ENCODE measurements at regions not wholly inside any gene's neighbourhood (a gene's known extent, or its start where the extent isn't known, plus 50 kb on each side); places are given as distances from the start of the nearest gene placed in this dataset.

DNA sequence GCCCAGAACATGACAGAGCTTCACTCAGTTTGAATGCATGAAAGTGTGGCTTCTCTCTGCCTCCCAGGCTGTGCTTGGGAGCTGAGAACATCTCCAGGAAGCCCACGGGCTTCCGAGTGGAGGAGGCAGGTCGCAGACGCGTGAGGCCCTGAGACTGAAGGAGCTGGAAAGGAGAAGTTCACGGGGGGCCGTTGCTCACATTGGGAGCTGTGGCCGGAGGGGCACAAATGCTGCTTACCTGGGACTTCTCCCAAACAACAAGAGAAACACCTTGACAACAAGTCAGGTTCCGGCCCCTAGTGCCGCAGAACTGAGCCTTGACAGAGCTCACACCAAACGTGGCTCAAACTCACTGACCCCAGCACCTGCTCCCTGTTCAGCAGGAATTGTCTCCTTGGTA, 207.0 kb downstream of the BRD1 start:
- no peak for DNase-seq

DNA sequence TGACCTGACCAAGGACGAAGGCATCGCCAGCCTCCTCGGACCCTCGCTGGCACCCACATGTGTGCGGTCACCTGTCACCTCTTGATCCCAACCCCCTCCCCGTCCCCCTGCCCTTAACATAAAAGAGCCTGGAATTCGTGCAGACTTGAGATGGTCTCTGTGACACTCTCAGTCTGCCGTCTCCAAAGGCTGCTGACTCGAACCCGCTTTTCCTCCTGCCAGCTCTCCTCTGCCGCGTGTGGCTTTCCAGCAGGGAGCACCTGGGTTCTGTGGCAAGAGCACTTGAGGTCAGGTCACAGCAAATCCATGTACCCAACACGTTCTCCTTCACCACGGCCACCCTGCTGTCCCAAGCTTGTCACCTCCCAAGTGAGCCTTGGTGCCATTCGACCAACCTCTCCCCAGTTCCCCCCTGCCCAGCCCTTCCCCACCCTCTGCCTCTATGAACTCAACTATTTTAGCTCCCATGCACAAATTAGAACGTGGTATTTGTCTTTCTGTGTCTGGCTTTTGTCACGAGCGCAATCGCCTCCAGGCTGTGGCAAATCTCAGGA, 207.6 kb downstream of the BRD1 start:
- no peak for DNase-seq

DNA sequence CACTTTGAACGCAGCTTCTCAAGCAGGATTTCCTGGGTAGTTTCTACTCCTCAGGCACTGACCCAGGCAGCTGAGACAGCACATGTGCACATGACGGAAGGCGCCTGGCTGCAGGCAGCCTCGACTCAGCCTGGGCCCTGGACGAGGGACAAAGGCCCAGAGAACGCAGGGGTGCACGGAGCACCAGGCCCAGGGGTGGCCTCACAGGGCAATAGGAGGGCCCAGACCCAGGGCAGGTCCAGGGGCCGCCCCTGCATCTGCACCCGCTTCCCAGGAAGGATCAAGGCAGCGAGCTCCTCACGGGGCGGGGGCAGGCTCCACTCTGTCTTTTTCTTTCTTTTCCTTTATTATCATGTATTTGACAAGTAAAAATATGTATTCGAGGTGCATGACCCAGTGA, 208.4 kb downstream of the BRD1 start:
- DNase-seq = no peak

DNA sequence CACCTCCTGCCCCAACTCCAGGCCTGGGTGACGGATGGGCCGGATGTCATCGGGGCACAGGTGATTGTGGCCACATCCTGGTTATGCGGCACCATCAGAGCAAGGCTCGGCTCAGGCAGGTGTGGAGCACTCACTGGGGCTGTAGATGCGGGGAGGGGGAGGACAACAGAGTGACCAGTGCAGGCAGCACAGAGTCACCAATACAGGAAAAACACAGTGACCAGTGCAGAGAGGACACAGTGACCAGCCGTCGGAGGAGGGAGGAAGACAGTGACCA, 209.1 kb downstream of the BRD1 start:
- DNase-seq = no peak

DNA sequence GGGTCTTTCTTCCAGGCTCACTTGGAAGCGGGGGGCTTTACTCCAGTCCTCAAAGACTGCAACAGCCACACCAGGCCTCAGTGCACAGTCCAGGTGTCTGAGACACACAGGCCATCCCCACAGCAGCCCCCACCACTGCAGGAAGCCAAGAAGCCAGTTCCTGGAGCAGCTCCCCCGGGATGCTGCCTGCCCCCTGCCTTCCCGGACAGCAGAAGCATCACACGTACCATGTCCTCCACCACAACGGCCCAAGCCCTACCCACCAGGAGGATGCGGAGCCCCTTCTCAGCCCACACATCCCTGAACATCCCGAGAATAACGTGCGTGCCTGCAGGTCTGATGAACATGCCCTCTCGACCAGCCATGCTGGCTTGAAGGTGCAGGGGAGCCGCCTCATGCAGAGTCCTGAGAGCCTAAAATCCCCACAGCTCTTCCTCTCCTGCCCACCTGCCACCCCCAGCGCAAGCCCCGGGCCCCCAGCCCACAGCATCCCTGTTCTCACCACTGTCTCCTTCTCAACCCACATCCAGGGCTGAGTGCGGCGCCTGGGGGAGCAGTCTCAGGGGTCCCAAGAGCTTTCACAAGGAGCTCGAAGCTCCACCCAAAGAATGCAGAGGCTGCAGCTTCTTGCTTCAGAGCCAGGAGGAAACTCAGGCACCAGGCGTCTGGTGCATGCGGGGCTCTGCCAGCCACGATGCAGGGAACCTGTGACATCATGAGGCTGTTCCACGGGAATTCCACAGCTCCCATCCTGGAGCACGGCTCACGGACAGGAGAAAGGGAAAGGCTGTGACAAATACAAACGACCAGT, 209.6 kb downstream of the BRD1 start:
- no peak for DNase-seq

DNA sequence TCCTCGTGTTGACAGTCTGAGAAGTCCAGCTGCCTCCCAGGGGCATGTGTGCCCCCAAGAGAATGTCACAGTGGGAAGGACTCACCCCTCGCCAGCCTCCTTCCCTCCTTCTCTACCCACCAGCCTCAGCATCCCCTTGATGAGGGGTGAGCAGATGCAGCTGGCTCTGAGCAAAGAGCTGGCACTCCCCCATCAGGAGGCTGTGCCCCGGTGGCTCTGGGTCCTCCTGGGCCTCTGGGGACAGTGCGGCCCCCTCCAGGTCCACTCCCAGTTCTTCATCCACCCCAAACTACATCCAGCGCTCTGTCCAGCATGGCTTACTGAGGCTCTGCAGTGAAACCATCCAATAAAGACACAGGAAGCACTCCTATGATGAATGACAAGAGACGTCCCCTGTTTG, 210.4 kb downstream of the BRD1 start:
- no peak for DNase-seq

DNA sequence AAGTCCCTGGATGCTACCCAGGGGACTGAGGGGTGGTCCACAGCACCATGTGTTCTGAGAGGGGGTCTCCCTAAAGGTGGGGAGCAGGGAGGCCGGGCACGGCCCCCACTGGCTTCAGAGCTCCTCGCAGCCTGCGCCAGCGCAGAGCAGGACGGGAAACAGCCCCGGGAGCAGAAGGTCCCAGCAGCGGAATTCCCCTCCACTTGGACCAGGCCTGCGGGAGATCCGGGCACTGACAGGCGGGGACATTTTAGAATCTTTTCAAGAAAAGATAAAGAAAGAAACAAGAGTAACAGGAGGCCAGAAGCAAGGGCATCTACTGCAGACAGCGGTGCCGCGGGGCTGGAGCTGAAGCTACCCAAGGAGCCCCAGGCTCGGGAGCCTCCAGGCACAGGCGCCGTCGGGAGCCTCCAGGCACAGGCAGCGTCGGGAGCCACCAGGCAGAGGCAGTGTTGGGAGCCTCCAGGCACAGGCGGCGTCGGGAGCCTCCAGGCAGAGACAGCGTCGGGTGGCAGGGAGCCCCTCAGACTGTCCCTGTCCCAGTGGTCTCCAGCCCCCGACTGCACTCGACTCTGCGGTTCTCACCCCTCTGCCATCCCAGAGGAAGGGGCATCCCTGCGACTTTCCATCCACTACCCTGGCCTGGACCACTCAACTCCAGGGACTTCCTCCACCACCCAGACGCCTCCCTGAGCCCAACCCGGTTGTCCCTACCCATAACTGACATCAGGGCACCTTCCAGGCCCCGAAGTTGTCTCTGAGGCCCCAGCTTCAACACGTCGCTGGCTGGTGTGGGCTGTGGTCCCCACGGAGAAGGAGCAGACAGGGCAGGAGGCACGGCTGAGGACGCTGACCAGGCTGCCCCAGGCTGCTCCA, 211.1 kb downstream of the BRD1 start:
- no peak for DNase-seq

DNA sequence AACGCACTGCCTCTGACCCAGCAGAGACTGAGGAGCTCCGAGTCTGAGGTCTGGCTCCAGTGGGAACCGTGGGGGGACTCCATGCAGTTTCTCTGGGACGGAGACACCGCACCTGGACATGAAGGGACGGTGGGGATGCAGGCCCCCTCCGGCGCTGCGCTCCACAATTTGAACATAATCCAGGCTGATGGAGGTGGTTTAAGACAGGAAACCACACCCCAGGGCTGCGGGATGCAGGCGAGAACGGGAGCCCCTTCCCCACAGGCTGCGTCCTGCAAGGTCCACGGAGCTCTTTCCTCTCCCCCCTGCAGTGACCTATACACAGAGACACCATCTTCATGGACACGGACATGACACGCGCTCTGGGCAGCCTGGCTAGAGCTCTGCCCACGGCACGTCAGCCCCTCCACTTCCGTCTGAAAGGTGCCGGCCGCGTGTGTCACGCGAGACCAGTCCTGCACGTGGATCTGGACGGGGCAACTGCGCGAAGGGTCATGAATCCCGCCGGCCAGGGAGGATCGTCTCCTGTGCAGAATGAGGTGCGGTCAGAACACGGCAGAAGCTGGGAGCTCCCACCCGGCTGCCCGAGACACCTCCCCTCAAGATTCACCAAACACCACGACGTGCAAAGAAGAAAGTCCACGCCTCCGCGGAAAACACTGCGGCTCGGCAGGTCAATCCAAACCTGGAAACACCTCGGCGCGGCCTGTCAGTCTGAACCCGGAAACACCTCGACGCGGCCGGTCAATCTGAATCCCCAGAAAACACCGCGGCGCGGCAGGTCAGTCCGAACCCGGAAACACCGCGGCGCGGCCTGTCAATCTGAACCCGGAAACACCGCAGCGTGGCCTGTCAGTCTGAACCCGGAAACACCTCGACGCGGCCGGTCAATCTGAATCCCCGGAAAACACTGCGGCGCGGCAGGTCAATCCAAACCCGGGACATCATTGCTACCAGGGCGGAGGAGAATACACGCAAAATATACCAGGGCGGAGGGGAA, 212.4 kb downstream of the BRD1 start:
- DNase-seq = no peak

DNA sequence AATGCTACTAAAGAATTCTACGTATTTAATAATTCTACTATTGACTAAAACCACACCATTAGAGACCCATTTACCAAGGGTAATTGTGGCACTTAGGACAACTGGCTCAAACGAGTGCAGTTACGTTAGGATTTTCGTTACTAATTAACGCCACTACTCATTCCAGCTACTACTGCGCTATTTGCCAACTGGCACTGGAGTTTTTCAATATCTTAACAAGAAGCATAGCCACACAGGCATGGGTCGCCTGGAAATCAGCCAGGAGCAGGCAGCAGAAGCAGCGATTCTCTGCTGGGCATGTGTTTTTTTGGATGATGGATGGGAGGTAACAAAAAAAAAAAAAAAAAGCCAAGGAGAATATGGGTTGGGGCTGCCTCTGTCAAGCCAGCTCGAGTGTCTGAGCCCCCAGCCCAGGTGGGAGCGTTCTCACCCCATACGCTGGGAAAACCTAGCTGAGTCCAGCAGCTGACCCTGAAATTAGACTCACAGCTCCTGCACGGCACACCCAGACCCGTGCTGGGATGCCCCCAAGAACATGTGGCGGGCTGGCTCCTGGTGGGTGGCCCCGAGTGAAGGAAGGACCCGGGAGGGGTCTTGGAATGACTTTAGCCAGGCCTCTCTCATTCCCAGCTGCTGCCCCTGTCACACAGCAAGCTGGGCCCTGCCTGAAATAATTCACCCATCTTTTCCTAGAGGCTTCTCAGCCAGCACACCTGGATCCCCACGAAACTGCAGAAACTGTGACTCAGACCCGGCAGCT, 214.0 kb downstream of the BRD1 start:
- DNase-seq = no peak

DNA sequence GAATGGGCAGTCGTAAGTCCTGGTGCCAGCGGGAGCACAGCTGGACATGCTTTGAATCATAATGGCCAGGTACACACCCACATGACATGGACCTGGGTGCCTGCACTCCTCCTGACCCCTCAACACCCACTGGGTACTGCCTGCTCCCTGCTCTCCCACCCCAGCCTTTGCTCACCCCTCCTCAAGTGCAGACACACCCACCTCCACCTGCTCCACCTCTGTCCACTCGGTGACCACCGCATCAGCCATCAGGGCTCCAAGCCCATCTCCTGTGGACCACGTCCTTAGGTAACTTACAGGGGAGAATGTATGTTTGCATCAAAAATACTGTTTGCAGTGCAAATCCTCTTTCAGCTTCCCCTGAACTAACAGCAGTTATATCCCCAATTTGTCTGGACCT, 214.6 kb downstream of the BRD1 start:
- no peak for DNase-seq

DNA sequence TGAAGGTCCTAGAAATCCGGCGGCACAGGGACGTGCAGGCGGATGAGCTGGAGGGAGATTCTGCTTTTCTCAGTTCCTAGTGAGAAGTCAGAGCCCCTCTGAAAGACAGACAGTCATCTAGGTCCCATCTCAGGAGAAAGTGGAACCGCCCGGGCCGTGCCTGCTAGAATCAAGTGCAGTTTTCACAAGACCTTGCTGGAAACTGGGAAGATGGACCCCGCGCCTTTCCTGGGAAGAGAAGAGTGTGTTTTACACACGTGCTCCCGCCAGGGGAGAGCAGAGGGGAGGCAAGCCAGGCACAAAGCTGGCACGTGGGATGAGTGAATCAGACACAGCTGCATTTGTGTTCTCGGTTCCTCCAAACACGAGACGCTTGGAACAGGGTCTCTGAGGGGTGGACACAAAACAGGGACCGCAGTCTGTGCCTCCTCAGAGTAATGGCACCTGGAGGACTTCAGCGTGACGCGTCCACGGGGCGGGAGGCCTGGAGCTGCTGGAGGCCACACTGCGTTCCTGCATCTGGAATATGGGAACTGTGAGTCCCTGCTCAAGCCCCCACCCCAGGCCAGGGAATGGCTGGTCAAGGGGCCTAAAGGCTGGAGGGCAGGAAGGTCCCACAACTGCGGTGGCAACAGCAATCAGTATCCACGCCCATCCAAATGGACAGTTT, 218.3 kb downstream of the BRD1 start:
- no peak for DNase-seq

DNA sequence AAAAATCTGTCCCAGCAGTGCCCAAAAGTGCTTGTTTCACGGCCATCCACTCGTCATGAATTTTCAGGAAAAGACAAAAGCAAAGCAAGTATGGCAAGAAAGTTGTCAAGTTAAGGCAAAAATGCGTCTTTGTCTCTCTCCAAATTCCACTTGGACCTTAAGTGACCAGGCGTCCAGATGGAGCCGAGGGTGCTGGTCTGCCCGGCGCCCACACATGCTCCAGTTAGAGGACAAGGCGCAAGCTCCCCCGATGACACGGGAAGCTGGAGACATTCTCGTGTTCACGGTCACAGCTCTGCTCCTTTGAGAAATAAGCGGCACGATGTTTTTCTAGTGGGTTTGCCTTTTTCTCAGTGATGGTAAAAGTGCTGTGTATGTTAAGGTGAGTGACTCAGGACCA, 219.0 kb downstream of the BRD1 start:
- no peak for DNase-seq

DNA sequence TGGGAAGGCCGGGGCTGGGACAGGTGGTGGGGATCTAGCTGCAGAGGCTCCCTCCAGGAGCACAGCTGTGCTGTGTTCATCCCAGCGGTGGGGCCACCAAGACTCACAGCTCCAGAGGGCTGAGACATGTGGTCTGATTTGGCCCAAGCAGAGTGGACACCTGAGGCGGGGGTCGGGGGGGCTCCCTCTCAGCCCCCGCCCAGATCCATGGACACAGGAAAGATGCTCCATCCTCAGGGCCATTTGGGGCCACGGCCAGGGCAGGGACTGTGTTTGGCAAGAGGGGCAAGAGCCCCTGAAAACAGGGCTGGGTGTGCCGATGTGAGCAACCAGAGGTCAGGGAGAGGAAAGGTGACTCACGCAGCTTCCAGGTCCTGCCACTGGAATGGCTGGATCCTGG, 219.4 kb downstream of the BRD1 start:
- DNase-seq = no peak

DNA sequence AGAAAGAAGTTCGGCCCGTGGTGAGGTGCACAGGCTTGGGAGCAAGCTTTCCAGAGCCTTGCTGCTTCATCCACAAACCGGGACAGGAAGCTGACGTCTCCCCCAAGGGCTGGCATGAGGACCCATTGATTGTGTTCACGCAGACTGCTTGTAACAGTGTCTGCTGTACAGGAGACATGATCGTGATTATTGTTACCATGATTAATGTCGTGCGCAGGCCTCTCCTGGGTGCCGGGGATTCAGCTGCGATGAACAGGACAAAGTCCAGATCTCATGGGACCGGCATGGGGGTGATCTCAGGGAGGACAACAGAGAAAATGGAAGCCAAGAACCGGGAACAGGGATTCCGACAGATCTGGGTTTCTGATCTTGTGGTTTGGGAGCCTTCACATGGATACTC, 219.9 kb downstream of the BRD1 start:
- DNase-seq = no peak

DNA sequence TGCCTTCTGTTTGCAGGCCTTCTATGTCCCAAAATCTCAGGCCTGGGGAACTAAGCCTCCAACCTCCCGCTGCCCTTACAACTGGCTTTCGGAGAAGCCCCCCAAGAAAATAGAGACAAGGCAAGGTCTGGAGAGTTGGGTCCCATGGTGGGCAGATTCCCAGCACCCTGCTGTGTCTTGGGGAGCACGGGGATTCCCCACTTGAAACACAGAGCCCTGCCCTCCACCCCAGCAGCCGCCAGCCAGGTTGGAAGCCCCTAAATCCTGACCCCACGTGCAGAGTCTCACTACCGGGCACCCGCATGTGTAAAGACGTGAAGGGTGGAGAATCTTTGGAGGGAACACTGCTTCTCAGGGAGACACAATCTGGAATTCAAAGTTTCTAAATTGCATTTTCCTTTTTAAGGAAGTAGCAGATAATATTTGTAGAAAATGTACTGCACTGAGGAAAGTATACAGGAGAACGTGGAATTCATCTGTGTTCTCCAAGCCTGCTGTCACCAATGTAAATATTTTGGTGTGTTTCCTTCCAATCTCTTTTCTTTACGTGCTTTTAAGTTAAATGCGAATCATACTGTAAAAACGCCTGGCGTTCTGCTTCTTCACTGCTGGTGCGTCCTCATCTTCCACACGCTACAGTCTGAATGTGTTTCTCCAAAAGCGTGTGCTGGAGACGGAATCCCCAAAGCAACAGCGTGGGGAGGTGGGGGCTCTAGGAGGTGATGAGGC, 220.9 kb downstream of the BRD1 start:
- no peak for DNase-seq

DNA sequence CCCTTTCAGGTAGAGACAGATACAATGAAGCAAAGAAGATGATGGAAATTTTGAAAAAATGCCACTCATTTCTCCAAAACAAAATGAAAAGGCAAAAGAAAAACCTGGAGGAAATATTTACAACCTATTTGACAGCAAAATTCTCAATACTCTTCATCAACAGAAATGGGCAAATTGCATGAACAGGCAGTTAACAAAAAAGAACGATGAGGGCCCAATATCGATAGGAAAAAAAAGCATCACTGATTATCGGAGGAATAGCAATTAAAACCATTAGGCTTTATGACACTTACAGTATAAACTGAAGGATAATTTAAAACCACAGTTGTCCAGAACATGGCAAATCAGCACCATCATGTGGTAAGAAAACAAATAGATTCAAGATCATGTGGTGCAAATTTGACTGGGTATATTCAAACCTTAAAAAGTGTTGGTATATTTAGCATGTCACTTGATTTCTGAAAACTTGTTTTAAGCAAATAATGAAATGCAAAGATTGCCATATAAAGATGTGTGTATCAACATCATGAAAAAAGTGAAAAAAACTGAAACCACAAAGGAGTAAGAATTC, 222.9 kb downstream of the BRD1 start:
- no peak for DNase-seq

DNA sequence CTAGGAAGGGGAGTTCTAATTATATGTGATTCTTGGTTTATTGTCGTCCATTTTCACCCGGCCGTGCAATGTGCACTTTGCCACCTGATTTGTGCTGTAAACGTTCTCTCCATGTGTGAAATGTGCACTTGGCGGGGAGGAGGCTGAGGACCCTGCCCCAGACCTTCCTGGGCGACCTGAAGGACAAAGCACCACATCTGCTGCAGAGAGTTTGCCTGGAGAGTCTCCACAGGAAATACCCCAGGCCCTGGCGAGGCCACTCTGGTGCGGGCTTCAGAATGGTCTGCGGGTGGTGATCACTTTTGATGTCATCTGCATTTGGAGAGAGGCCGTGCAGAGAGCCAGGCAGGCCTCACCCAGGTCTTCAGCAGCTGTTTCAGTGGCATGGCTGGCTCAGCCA, 224.7 kb downstream of the BRD1 start:
- no peak for DNase-seq

DNA sequence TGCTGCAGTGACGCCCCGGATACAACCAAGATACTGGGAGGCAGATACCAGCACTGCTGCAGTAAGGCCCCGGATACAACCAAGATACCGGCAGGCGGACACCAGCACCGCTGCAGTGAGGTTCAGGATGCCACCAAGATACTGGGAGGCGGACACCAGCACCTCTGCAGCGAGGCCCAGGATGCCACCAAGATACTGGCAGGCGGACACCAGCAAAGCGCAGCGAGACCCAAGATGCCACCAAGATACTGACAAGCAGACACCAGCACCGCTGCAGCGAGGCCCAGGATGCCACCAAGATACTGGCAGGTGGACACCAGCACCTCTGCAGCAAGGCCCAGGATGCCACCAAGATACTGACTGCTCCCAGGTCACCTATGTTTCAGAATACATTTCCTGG, 225.2 kb downstream of the BRD1 start:
- DNase-seq = no peak

DNA sequence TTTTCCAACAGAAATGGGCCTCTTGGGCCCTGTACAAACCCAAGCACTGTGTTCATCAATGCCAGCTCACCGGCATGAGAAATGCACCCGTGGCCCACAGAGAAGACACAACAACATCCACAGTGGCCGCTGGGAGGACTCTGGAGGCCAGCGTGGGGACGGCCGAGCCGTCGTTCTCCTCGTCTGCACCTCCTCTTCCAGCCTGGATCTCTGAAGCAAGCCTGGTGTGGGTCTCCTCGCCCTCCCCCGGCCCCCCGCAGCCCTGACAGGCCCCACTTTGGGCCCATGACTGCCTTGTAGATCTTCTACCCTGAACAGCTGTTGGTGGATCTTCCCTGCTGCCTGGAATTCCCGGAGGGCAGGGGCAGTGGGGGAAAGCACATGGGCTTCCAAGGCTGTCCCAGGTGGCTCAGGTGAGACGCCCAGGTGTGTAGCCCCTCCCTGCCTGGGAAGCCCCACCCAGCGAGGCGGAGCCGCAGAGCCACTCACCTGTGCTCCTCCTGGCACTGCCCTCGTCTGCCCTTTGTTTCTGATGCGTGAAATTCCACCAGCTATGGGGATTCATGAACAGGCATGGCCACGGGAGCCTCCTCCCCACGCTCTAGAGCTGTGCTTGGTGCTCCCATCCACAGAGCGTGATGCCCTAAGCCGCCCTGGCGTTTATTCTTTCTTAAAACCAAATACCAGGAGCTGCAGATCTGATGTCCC, 225.9 kb downstream of the BRD1 start:
- no peak for DNase-seq

DNA sequence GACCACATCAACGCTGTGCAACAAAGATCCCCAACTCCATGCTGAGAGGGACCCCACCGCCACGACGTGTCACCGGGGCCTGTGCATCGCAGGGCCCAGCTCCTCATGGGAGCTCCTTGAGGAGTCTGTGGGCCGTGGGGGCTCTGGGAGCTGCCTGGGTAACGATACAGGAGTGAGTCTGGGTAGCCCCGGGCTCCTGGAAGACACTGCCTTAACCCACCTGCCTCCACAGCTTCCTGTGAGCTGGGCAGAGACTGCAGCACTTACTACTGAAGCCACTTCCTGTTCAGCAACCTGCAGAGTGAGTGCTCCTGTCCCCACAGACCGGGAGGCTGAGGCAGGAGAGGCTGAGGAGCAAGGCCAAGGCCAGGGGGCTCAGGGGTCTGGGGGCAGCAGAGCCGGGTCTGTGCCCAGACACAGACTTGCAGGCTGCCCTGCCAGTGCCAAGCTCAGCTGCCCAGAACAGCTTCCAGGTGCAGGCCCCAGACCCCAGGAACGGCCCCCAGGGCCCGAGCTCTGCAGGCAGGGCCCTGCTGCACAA, 226.7 kb downstream of the BRD1 start:
- DNase-seq = no peak

All from hematopoietic multipotent progenitor cell treated with erythropoietin and hydrocortisone succinate and interleukin-3 and kit ligand, for 4 days (in vitro differentiated cells).